MM.1S (cell line): ENCODE measurements at regions not wholly inside any gene's neighbourhood (a gene's known extent, or its start where the extent isn't known, plus 50 kb on each side); places are given as distances from the start of the nearest gene placed in this dataset.

Experiments used
- DNase-seq: peaks from one replicate; pipeline ENCODE4 v3.0.0-alpha.2; 2015
- H2AFZ ChIP-seq: fragments of 300-600 bp; sonication (generic); 2 replicates; pipeline ENCODE4 v1.6.0; 2016; ENCODE audit warnings: antibody characterized with exemption, low read length
- H3F3A ChIP-seq: fragments of 300-600 bp; sonication (generic); 2 replicates; pipeline ENCODE4 v1.6.1; 2016; ENCODE audit warnings: mild to moderate bottlenecking, antibody characterized with exemption, low read length, moderate library complexity, mixed read lengths; ENCODE audit not compliant: insufficient read depth
- H3K27ac ChIP-seq: fragments of 300-600 bp; sonication (generic); 2 replicates; pipeline ENCODE4 v1.5.1; 2016; ENCODE audit warnings: mild to moderate bottlenecking, low read length
- H3K27me3 ChIP-seq: fragments of 300-600 bp; sonication (generic); replicated peaks from 2 replicates; pipeline ENCODE4 v1.6.0; 2016; ENCODE audit warnings: low read length; ENCODE audit not compliant: insufficient read depth
- H3K36me3 ChIP-seq: fragments of 300-600 bp; sonication (generic); replicated peaks from 2 replicates; pipeline ENCODE4 v1.6.1; 2016; ENCODE audit warnings: mild to moderate bottlenecking, low read length, mixed read lengths; ENCODE audit not compliant: insufficient read depth
- H3K4me1 ChIP-seq: fragments of 300-600 bp; sonication (generic); 2 replicates; pipeline ENCODE4 v1.6.1; 2016; ENCODE audit warnings: low read length, mixed read lengths
- H3K4me2 ChIP-seq: fragments of 300-600 bp; sonication (generic); 2 replicates; pipeline ENCODE4 v1.6.0; 2016; ENCODE audit warnings: low read depth, low read length
- H3K4me3 ChIP-seq: fragments of 300-600 bp; sonication (generic); 2 replicates; pipeline ENCODE4 v1.5.1; 2016; ENCODE audit warnings: low read length, mixed read lengths
- H3K79me2 ChIP-seq: fragments of 300-600 bp; sonication (generic); 2 replicates; pipeline ENCODE4 v1.6.1; 2016; ENCODE audit warnings: mixed run types, low read length, mixed read lengths
- H3K9ac ChIP-seq: fragments of 300-600 bp; sonication (generic); 2 replicates; pipeline ENCODE4 v1.6.1; 2016; ENCODE audit warnings: low read length, mixed read lengths
- H3K9me2 ChIP-seq: fragments of 300-600 bp; sonication (generic); replicated peaks from 2 replicates; pipeline ENCODE4 v1.6.1; 2016; ENCODE audit warnings: mild to moderate bottlenecking, low read length, mixed read lengths; ENCODE audit not compliant: insufficient read depth
- H3K9me3 ChIP-seq: fragments of 300-600 bp; sonication (generic); replicated peaks from 2 replicates; pipeline ENCODE4 v1.6.1; 2016; ENCODE audit warnings: mild to moderate bottlenecking, low read length, mixed read lengths; ENCODE audit not compliant: insufficient read depth
- H4K20me1 ChIP-seq: fragments of 300-600 bp; sonication (generic); 2 replicates; pipeline ENCODE4 v1.6.1; 2016; ENCODE audit warnings: mild to moderate bottlenecking, low read length, moderate library complexity, mixed read lengths; ENCODE audit not compliant: insufficient read depth
- EZH2 ChIP-seq: fragments of 300-600 bp; sonication (generic); optimal IDR thresholded peaks from 2 replicates; pipeline ENCODE3; 2017; ENCODE audit warnings: low read depth, mild to moderate bottlenecking, antibody characterized with exemption, low read length, mixed read lengths
- EZH2phosphoT487 ChIP-seq: fragments of 300-600 bp; sonication (generic); IDR thresholded peaks from 2 replicates; pipeline ENCODE4 v1.6.1; 2018; ENCODE audit warnings: antibody characterized with exemption, low read length
- TF ChIP-seq, protein P1 (sequence below): fragments of 300-600 bp; sonication (generic); IDR thresholded peaks from 2 replicates; pipeline ENCODE4 v1.5.1; 2016; ENCODE audit warnings: antibody characterized with exemption, low read length, mixed read lengths

DNA sequence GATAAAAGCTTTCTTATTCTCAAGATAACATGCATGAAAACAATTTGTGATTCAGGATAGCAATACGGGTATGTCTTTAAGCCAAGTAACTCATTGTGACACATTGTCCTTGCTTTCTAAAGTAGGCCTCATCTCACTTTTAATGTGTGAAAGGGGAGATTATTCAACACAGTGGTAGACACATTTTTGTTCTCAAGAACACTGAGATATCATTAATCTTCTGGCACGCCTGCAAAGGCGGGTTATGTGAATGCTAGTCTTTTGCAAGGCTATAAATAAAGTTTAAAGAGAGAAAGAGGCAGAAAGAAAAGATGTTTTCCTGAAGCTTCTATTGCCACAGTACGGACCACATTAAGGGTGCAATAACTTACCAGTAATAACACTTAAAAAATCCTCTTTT, 181.8 kb upstream of the MEF2C start:
- TF ChIP-seq EZH2 (no peak), EZH2phosphoT487 (no peak)
- TF ChIP-seq, protein P1, sequence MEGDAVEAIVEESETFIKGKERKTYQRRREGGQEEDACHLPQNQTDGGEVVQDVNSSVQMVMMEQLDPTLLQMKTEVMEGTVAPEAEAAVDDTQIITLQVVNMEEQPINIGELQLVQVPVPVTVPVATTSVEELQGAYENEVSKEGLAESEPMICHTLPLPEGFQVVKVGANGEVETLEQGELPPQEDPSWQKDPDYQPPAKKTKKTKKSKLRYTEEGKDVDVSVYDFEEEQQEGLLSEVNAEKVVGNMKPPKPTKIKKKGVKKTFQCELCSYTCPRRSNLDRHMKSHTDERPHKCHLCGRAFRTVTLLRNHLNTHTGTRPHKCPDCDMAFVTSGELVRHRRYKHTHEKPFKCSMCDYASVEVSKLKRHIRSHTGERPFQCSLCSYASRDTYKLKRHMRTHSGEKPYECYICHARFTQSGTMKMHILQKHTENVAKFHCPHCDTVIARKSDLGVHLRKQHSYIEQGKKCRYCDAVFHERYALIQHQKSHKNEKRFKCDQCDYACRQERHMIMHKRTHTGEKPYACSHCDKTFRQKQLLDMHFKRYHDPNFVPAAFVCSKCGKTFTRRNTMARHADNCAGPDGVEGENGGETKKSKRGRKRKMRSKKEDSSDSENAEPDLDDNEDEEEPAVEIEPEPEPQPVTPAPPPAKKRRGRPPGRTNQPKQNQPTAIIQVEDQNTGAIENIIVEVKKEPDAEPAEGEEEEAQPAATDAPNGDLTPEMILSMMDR = no peak
- Histone ChIP-seq H3K79me2 (no peaks in the 10 kb centered on the region), H3K9me3 (no peaks in the 10 kb centered on the region), H3K9me2 (no peaks in the 10 kb centered on the region), H3K36me3 (no peaks in the 10 kb centered on the region), H2AFZ (no peak overlapping the region), H3K4me3 (no peak overlapping the region), H3K27me3 (no peaks in the 10 kb centered on the region), H4K20me1 (no peaks in the 10 kb centered on the region), H3K27ac (no peak overlapping the region), H3K4me2 (no peak overlapping the region), H3K4me1 (peaks cover 10% of the 10 kb centered on the region; the same call in 1 of the 2 replicates), H3F3A (no peaks in the 10 kb centered on the region), H3K9ac (no peak overlapping the region)
- no peak for DNase-seq

DNA sequence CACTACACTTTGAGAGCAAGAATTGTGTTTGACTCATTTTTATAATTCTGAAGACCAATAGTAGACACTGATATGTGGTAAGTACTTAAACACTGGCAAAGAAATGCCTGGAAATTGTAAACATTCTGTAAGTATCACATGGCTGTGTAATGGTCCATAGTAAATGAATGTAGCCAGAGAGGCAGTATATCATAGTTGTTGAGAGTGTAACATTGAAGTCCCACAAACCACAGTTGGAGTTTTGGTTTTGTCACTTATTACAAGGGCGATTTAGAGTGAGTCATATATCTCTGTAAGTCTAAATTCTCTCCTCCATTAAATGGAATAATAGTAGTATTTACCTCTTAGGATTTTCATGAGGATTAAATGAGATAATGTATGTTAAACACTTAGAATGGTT, 181.1 kb upstream of the MEF2C start:
- no peaks in the 10 kb centered on the region for H3K9me2 ChIP-seq
- H3F3A ChIP-seq = no peaks in the 10 kb centered on the region
- TF ChIP-seq, protein P1 = no peak
- TF ChIP-seq EZH2phosphoT487 = no peak
- no peak for TF ChIP-seq EZH2
- peak; percentile 16 for DNase-seq
- no peaks in the 10 kb centered on the region for H3K27me3 ChIP-seq
- no peaks in the 10 kb centered on the region for H4K20me1 ChIP-seq
- no peaks in the 10 kb centered on the region for H3K79me2 ChIP-seq
- H3K4me3 ChIP-seq = no peak overlapping the region
- no peak overlapping the region for H3K4me2 ChIP-seq
- H3K27ac ChIP-seq = no peak overlapping the region
- no peaks in the 10 kb centered on the region for H3K36me3 ChIP-seq
- no peaks in the 10 kb centered on the region for H3K9me3 ChIP-seq
- no peak overlapping the region for H2AFZ ChIP-seq
- peaks cover 10% of the 10 kb centered on the region; the same call in 1 of the 2 replicates for H3K4me1 ChIP-seq
- H3K9ac ChIP-seq = no peak overlapping the region

DNA sequence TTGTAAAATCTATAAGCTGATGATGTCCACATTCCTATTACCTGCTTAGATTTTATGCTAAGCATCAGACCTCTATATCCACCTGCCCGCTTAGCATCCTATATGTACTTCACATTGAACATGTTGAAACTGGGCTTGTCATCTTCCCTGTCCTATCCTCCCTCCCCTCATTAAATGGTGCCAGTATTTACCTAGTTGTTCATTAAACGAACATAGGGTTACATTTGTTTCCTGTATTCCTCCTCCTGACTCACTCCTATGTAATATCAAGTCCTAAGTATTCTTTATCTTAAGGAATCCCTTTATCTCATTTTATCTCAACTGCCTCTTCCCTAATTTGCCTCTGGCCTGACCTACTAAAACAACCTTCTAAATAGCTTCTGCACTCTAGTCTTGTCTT, 177.8 kb upstream of the MEF2C start:
- no peak for DNase-seq
- no peaks in the 10 kb centered on the region for H3K79me2 ChIP-seq
- H3K4me3 ChIP-seq = no peak overlapping the region
- H3K9me2 ChIP-seq = no peaks in the 10 kb centered on the region
- no peaks in the 10 kb centered on the region for H3F3A ChIP-seq
- H3K27me3 ChIP-seq = no peaks in the 10 kb centered on the region
- H3K27ac ChIP-seq = no peak overlapping the region
- no peak overlapping the region for H3K4me2 ChIP-seq
- no peak overlapping the region for H2AFZ ChIP-seq
- no peaks in the 10 kb centered on the region for H3K36me3 ChIP-seq
- TF ChIP-seq EZH2 = no peak
- TF ChIP-seq, protein P1 = no peak
- TF ChIP-seq EZH2phosphoT487 = no peak
- no peak overlapping the region for H3K9ac ChIP-seq
- peaks cover 5% of the 10 kb centered on the region; the same call in 1 of the 2 replicates for H3K4me1 ChIP-seq
- no peaks in the 10 kb centered on the region for H3K9me3 ChIP-seq
- H4K20me1 ChIP-seq = no peaks in the 10 kb centered on the region
